CD4-positive, alpha-beta T cell (primary cell): ENCODE measurements at regions not wholly inside any gene's neighbourhood (a gene's known extent, or its start where the extent isn't known, plus 50 kb on each side); places are given as distances from the start of the nearest gene placed in this dataset.

Experiments
- ATAC-seq: fragments of 200-7000 bp; cut with Tn5 transposase; one replicate; pipeline ENCODE4 v1.10.0; 2022; ENCODE audit warnings: mild to moderate bottlenecking; ENCODE audit not compliant: poor library complexity
- CTCF ChIA-PET: fragments of 350-600 bp; sonication (Branson Sonifier 250); formaldehyde crosslinking; loops from one replicate; lab custom pipeline; 2021; ENCODE audit warnings: antibody characterized with exemption, inconsistent platforms; lab: Charles Lee
- POLR2A ChIA-PET: fragments of 350-600 bp; sonication (Branson Sonifier 250); formaldehyde crosslinking; loops from one replicate; lab custom pipeline; 2021; ENCODE audit warnings: antibody characterized with exemption, inconsistent platforms; lab: Charles Lee
- DNase-seq, 14 experiments: peaks; one replicate each; pipeline ENCODE4 v3.0.0-alpha.2; 2013 to 2020; ENCODE audit warnings: mixed read lengths in 2 of 14
- H3K27ac ChIP-seq, 2 donors: one replicate each; pipeline versions ENCODE4 v1.5.1 to v1.7.0; 2013; ENCODE audit warnings: low read length in 2 of 2, low read depth in 1 of 2, mild to moderate bottlenecking in 1 of 2
- H3K27me3 ChIP-seq, 2 experiments: 1 replicate in 1 of 2; 2 replicates in 1 of 2; pipeline versions ENCODE4 v1.6.1 to v1.7.0; 2013; ENCODE audit warnings: low read length in 2 of 2, control low read depth in 1 of 2, mild to moderate bottlenecking in 1 of 2, moderate library complexity in 1 of 2; ENCODE audit not compliant: insufficient read depth in 2 of 2, control insufficient read depth in 1 of 2
- H3K36me3 ChIP-seq: one replicate; pipeline ENCODE4 v1.6.1; 2013; ENCODE audit warnings: low read length, control low read depth; ENCODE audit not compliant: insufficient read depth
- H3K4me1 ChIP-seq: one replicate; pipeline ENCODE4 v1.6.1; 2013; ENCODE audit warnings: low read length, control low read depth; ENCODE audit not compliant: insufficient read depth
- H3K4me3 ChIP-seq: one replicate; pipeline ENCODE4 v1.5.1; 2013; ENCODE audit warnings: mild to moderate bottlenecking, low read length, moderate library complexity
- H3K9me3 ChIP-seq, 2 experiments: 1 replicate in 1 of 2; 2 replicates in 1 of 2; pipeline versions ENCODE4 v1.6.1 to v1.7.0; 2013; ENCODE audit warnings: low read length in 2 of 2, mild to moderate bottlenecking in 2 of 2, control low read depth in 1 of 2, moderate library complexity in 1 of 2; ENCODE audit not compliant: control insufficient read depth in 1 of 2, insufficient read depth in 1 of 2
- H3K27ac Mint-ChIP-seq: one replicate; pipeline ENCODE4 v1.8.0; 2020; ENCODE audit warnings: mixed read lengths
- H3K27me3 Mint-ChIP-seq: one replicate; pipeline ENCODE4 v1.8.0; 2021; ENCODE audit warnings: mixed read lengths
- H3K36me3 Mint-ChIP-seq: one replicate; pipeline ENCODE4 v1.8.0; 2021; ENCODE audit warnings: low read depth, mixed read lengths
- H3K4me1 Mint-ChIP-seq: one replicate; pipeline ENCODE4 v1.8.0; 2021; ENCODE audit warnings: low read depth, mixed read lengths
- H3K4me3 Mint-ChIP-seq: one replicate; pipeline ENCODE4 v1.8.0; 2020; ENCODE audit warnings: mild to moderate bottlenecking, mixed read lengths
- H3K9me3 Mint-ChIP-seq: one replicate; pipeline ENCODE4 v1.8.0; 2020; ENCODE audit warnings: mixed read lengths
- intact Hi-C, 2 experiments: fragments of 100-400 bp; cut with DNase I in 1 of 2; cut with micrococcal nuclease in 1 of 2; formaldehyde crosslinking; loops; one replicate each; pipeline versions ENCODE4 v1.15.1 to v1.9.0; 2023 to 2025; cut with DNase I, micrococcal nuclease
- TF ChIP-seq, protein P1 (sequence below): fragments of 200-600 bp; IDR thresholded peaks from one replicate; pipeline ENCODE4 v1.8.0; 2022; ENCODE audit warnings: antibody characterized with exemption, mild to moderate bottlenecking

DNA sequence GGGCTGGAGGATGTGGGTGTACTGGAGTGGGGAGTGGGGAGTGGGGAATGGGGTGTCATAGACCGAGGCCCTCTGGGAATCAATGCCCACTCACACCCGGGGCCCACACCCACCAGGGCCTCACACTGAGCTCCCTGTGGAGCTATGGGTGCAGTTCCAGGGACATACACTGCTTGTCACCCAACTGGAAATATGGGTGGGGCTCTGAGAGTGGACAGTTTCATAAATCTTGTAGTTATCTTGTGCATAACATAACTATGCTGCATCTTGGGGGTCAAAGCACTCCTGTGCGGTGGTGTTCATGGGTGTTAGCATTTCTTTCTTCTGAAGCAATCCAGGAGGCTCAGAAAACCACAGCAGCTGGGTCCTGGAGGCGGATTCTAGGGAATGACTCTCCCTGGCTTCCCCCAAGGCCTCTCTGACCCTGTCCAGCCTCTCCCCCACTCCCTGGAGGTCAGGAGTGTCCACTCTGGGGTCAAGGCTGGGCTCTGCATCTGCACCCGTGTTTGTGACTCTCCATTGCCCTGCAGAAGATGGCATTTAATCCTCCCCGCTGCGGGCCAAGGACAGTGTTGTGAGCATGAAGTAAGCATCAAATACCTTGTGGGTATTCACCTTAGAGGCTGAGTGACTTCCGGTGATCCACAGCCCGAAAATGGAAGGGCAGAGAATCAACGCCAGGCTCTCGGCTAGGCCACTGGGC lies 172.5 kb downstream of the CTTN start:
- Histone ChIP-seq H3K4me1 (peaks cover 4% of the 10 kb centered on the region), H3K36me3 (no peaks in the 10 kb centered on the region), H3K27ac (no peak overlapping the region), H3K4me3 (no peak overlapping the region), H3K9me3 (no peaks in the 10 kb centered on the region), H3K27me3 (peaks cover 10 to 19% of the 10 kb centered on the region in 2 experiments)
- no peak overlapping the region for H3K4me3 Mint-ChIP-seq
- DNase-seq: no peak
- no peak for ATAC-seq
- no peaks in the 10 kb centered on the region for H3K9me3 Mint-ChIP-seq
- no peak overlapping the region for H3K27ac Mint-ChIP-seq
- no peaks in the 10 kb centered on the region for H3K4me1 Mint-ChIP-seq
- TF ChIP-seq, protein P1, sequence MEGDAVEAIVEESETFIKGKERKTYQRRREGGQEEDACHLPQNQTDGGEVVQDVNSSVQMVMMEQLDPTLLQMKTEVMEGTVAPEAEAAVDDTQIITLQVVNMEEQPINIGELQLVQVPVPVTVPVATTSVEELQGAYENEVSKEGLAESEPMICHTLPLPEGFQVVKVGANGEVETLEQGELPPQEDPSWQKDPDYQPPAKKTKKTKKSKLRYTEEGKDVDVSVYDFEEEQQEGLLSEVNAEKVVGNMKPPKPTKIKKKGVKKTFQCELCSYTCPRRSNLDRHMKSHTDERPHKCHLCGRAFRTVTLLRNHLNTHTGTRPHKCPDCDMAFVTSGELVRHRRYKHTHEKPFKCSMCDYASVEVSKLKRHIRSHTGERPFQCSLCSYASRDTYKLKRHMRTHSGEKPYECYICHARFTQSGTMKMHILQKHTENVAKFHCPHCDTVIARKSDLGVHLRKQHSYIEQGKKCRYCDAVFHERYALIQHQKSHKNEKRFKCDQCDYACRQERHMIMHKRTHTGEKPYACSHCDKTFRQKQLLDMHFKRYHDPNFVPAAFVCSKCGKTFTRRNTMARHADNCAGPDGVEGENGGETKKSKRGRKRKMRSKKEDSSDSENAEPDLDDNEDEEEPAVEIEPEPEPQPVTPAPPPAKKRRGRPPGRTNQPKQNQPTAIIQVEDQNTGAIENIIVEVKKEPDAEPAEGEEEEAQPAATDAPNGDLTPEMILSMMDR: no peak
- POLR2A ChIA-PET: no interaction called here
- CTCF ChIA-PET: no interaction called here
- no peaks in the 10 kb centered on the region for H3K36me3 Mint-ChIP-seq
- peaks cover 47% of the 10 kb centered on the region for H3K27me3 Mint-ChIP-seq
- intact Hi-C loops: no loop called here

DNA sequence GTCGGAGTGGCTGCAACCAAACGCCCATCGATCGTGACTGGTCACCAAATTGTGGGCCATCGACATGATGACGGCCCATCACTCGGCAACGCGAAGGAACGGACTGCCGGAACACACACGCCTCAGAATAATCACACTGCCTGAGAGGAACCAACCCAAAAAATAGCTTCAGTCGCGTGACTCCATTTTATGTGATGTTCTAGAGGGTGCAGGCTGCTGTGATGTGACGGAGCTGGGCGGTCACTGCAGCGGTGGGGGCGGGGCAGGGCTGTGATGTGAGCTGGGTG lies 174.6 kb downstream of the CTTN start:
- peaks cover 3% of the 10 kb centered on the region for H3K4me1 ChIP-seq
- POLR2A ChIA-PET: no interaction called here
- CTCF ChIA-PET: no interaction called here
- no peak overlapping the region for H3K27ac ChIP-seq
- TF ChIP-seq, protein P1: no peak
- H3K9me3 ChIP-seq: no peaks in the 10 kb centered on the region
- H3K36me3 ChIP-seq: no peaks in the 10 kb centered on the region
- ATAC-seq: no peak
- no peak overlapping the region for H3K4me3 ChIP-seq
- peaks cover 7 to 12% of the 10 kb centered on the region in 2 experiments for H3K27me3 ChIP-seq
- H3K27ac Mint-ChIP-seq: no peak overlapping the region
- no peaks in the 10 kb centered on the region for H3K36me3 Mint-ChIP-seq
- no peak for DNase-seq
- H3K27me3 Mint-ChIP-seq: peaks cover 27% of the 10 kb centered on the region
- H3K4me3 Mint-ChIP-seq: no peak overlapping the region
- H3K9me3 Mint-ChIP-seq: no peaks in the 10 kb centered on the region
- intact Hi-C loops: no loop called here
- no peaks in the 10 kb centered on the region for H3K4me1 Mint-ChIP-seq

DNA sequence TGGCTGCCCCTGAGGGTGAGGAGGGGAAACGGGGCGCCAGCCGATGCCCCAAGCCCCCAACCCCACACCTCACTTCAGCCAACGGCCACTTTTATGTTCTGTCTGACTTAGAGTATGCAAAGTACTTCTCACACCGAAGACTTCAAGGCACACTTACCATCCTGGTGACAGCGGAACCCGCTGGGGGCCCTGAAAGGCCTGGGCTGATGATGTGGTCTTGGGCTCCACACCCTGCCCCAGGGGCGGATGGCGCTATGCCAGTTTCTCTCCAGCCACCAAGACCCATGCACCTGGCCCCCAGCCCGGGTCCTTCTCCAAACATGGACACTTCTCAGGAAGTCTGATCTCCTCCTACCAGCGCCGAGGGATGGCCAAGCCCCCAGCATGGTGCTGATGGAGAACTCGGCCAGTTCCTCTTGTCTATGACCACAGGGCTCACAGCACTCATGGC lies 175.4 kb downstream of the CTTN start:
- ATAC-seq: no peak
- no peaks in the 10 kb centered on the region for H3K4me1 Mint-ChIP-seq
- ChIA-PET CTCF (no interaction called here), POLR2A (no interaction called here)
- peaks cover 23% of the 10 kb centered on the region for H3K27me3 Mint-ChIP-seq
- H3K36me3 Mint-ChIP-seq: no peaks in the 10 kb centered on the region
- Histone ChIP-seq H3K9me3 (no peaks in the 10 kb centered on the region), H3K4me1 (no peaks in the 10 kb centered on the region), H3K27me3 (peaks cover 7 to 12% of the 10 kb centered on the region in 2 experiments), H3K36me3 (no peaks in the 10 kb centered on the region), H3K4me3 (no peak overlapping the region), H3K27ac (no peak overlapping the region)
- H3K27ac Mint-ChIP-seq: no peak overlapping the region
- H3K9me3 Mint-ChIP-seq: no peaks in the 10 kb centered on the region
- intact Hi-C loops: no loop called here
- no peak for DNase-seq
- H3K4me3 Mint-ChIP-seq: no peak overlapping the region
- TF ChIP-seq, protein P1: no peak
